CD14-positive monocyte (primary cell): ENCODE measurements at regions not wholly inside any gene's neighbourhood (a gene's known extent, or its start where the extent isn't known, plus 50 kb on each side); places are given as distances from the start of the nearest gene placed in this dataset.

Source experiments
- DNase-seq, 3 donors: peaks; one replicate each; pipeline ENCODE4 v3.0.0-alpha.2; 2011 to 2022
- H2AFZ ChIP-seq: 2 replicates; pipeline ENCODE4 v1.6.0; 2012; ENCODE audit warnings: mild to moderate bottlenecking, low read depth, low read length, inconsistent platforms; ENCODE audit not compliant: insufficient read depth, poor library complexity, severe bottlenecking
- H3K27ac ChIP-seq, 2 donors: 1 replicate in 1 of 2; 2 replicates in 1 of 2; pipeline ENCODE4 v1.5.1; 2012 to 2013; ENCODE audit warnings: low read length in 2 of 2, control low read depth in 1 of 2, inconsistent platforms in 1 of 2, low read depth in 1 of 2, mild to moderate bottlenecking in 1 of 2
- H3K27me3 ChIP-seq, 2 donors: one replicate each; pipeline versions ENCODE4 v1.6.0 to v1.6.1; 2011 to 2013; ENCODE audit warnings: low read length in 2 of 2; ENCODE audit not compliant: control insufficient read depth in 2 of 2, insufficient read depth in 2 of 2
- H3K36me3 ChIP-seq, 2 donors: replicated peaks in 1 of 2; 1 replicate in 1 of 2; 2 replicates in 1 of 2; pipeline versions ENCODE4 v1.5.1 to v1.6.1; 2012 to 2013; ENCODE audit warnings: low read length in 2 of 2, control low read depth in 1 of 2, inconsistent platforms in 1 of 2, mild to moderate bottlenecking in 1 of 2; ENCODE audit not compliant: insufficient read depth in 2 of 2, control insufficient read depth in 1 of 2
- H3K4me1 ChIP-seq, 2 donors: 1 replicate in 1 of 2; 2 replicates in 1 of 2; pipeline versions ENCODE4 v1.5.1 to v1.6.1; 2012 to 2013; ENCODE audit warnings: low read length in 2 of 2, control low read depth in 1 of 2, inconsistent platforms in 1 of 2, mild to moderate bottlenecking in 1 of 2, moderate library complexity in 1 of 2; ENCODE audit not compliant: insufficient read depth in 2 of 2, control insufficient read depth in 1 of 2
- H3K4me2 ChIP-seq: replicated peaks from 2 replicates; pipeline ENCODE3; 2012; ENCODE audit warnings: low read length, moderate library complexity, mild to moderate bottlenecking; ENCODE audit not compliant: poor library complexity, severe bottlenecking; ENCODE audit errors: extremely low read depth
- H3K4me3 ChIP-seq, 3 experiments: fragments of 200-600 bp in 1 of 3; sonication (generic) in 1 of 3; replicated peaks in 1 of 3; 1 replicate in 2 of 3; 2 replicates in 1 of 3; pipeline ENCODE4 v1.5.1; 2011 to 2013; ENCODE audit warnings: low read length in 3 of 3, mild to moderate bottlenecking in 3 of 3, control low read depth in 2 of 3, low read depth in 2 of 3, inconsistent platforms in 1 of 3, moderate library complexity in 1 of 3
- H3K79me2 ChIP-seq: 2 replicates; pipeline ENCODE4 v1.6.0; 2012; ENCODE audit warnings: mild to moderate bottlenecking, control low read depth, inconsistent platforms, low read length, moderate library complexity; ENCODE audit not compliant: insufficient read depth
- H3K9ac ChIP-seq: 2 replicates; pipeline ENCODE4 v1.6.0; 2017; ENCODE audit warnings: low read length, mild to moderate bottlenecking; ENCODE audit not compliant: insufficient read depth, poor library complexity, severe bottlenecking
- H3K9me3 ChIP-seq, 2 donors: replicated peaks in 1 of 2; 1 replicate in 1 of 2; 2 replicates in 1 of 2; pipeline versions ENCODE4 v1.5.1 to v1.6.1; 2012 to 2013; ENCODE audit warnings: low read length in 2 of 2, control low read depth in 1 of 2; ENCODE audit not compliant: control insufficient read depth in 1 of 2, insufficient read depth in 1 of 2
- H4K20me1 ChIP-seq: 2 replicates; pipeline ENCODE4 v1.6.0; 2012; ENCODE audit warnings: mild to moderate bottlenecking, low read length, control low read depth, moderate library complexity; ENCODE audit not compliant: insufficient read depth
- H3K27ac Mint-ChIP-seq, 7 donors: one replicate each; pipeline ENCODE4 v1.8.0; 2020; ENCODE audit warnings: mild to moderate bottlenecking in 7 of 7, mixed read lengths in 7 of 7, moderate library complexity in 6 of 7, inconsistent platforms in 2 of 7
- H3K27me3 Mint-ChIP-seq, 3 donors: one replicate each; pipeline ENCODE4 v1.8.0; 2021 to 2022; ENCODE audit warnings: low read depth in 3 of 3, mild to moderate bottlenecking in 3 of 3, mixed read lengths in 3 of 3, moderate library complexity in 3 of 3, inconsistent platforms in 1 of 3
- H3K36me3 Mint-ChIP-seq, 2 donors: one replicate each; pipeline ENCODE4 v1.8.0; 2020; ENCODE audit warnings: mixed read lengths in 2 of 2, inconsistent platforms in 1 of 2, mild to moderate bottlenecking in 1 of 2
- H3K4me1 Mint-ChIP-seq: one replicate; pipeline ENCODE4 v1.8.0; 2020; ENCODE audit warnings: mild to moderate bottlenecking, mixed read lengths
- H3K4me3 Mint-ChIP-seq, 2 donors: one replicate each; pipeline ENCODE4 v1.8.0; 2020; ENCODE audit warnings: mild to moderate bottlenecking in 2 of 2, mixed read lengths in 2 of 2, moderate library complexity in 1 of 2
- H3K9me3 Mint-ChIP-seq, 7 donors: one replicate each; pipeline ENCODE4 v1.8.0; 2020 to 2022; ENCODE audit warnings: mixed read lengths in 7 of 7, mild to moderate bottlenecking in 6 of 7, moderate library complexity in 6 of 7, inconsistent platforms in 2 of 7
- CTCF ChIP-seq: fragments of 200-600 bp; IDR thresholded peaks from one replicate; pipeline ENCODE4 v1.8.0; 2022; ENCODE audit warnings: antibody characterized with exemption, mild to moderate bottlenecking
- WGBS: methylation state at CpG from one replicate; pipeline ENCODE4 v1.1.5; 2013; ENCODE audit warnings: missing lambda C conversion rate; ENCODE audit not compliant: insufficient coverage; 5-methylcytosine and 5-hydroxymethylcytosine counted together
- intact Hi-C, 2 donors: fragments of 100-400 bp; cut with micrococcal nuclease; formaldehyde crosslinking; loops; one replicate each; pipeline versions ENCODE4 v1.15.0 to v1.15.1; 2023

- H3K9me3 ChIP-seq, result peaks cover 0 to 3% of the 10 kb centered on the region in 2 donors
- Mint-ChIP-seq H3K36me3 (no peaks in the 10 kb centered on the region), H3K27ac (no peak overlapping the region), H3K4me3 (no peak overlapping the region), H3K4me1 (peaks cover 29% of the 10 kb centered on the region), H3K27me3 (peaks cover 0 to 1% (median 0%) of the 10 kb centered on the region in 3 donors), H3K9me3 (peaks cover 0 to 10% (median 4%) of the 10 kb centered on the region in 7 donors)
- H3K36me3 ChIP-seq, result no peaks in the 10 kb centered on the region
- no peak overlapping the region for H3K4me2 ChIP-seq
- no peak for TF ChIP-seq CTCF
- H3K27me3 ChIP-seq, result no peaks in the 10 kb centered on the region
- H3K4me3 ChIP-seq, result no peak overlapping the region
- 94% methylated on average over 5 of the region's 6 CpGs for WGBS
- no peaks in the 10 kb centered on the region for H3K79me2 ChIP-seq
- no peak overlapping the region for H3K27ac ChIP-seq
- DNase-seq, result no peak
- H3K9ac ChIP-seq, result no peak overlapping the region
- no peak overlapping the region for H2AFZ ChIP-seq
- H4K20me1 ChIP-seq, result no peaks in the 10 kb centered on the region
- intact Hi-C loops, result no loop called here
- peaks cover 29 to 33% of the 10 kb centered on the region in 2 donors for H3K4me1 ChIP-seq
Measured at GRCh38 chr3:23111286-23111685, 91.8 kb upstream of the UBE2E2 start.

DNA sequence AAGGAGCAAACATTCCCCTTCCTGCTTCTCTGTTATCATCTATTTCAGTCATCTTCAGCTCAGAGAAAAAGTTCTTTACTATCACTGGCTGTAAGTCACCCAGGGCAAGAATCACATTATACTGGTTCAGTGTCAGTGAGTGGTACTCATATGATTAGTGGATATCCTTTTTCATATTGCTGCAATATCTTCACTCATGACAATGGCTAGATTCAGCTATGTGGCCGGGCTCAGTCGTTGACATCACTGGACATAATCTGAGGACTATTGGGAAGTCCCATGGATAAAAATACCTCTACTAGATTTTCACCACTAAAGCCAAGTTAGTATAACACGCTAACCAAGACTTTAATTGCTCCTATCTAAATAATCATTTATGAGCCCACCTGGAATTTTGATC is 91.3 kb upstream of the UBE2E2 start:
- H3K4me3 Mint-ChIP-seq, result no peak overlapping the region
- H3K27me3 Mint-ChIP-seq, result peaks cover 0 to 1% (median 0%) of the 10 kb centered on the region in 3 donors
- Histone ChIP-seq H3K79me2 (no peaks in the 10 kb centered on the region), H3K4me3 (no peak overlapping the region), H4K20me1 (no peaks in the 10 kb centered on the region), H3K27me3 (no peaks in the 10 kb centered on the region), H3K9ac (no peak overlapping the region), H3K4me2 (no peak overlapping the region), H3K36me3 (no peaks in the 10 kb centered on the region), H3K9me3 (peaks cover 0 to 3% of the 10 kb centered on the region in 2 donors), H3K4me1 (peaks cover 29 to 33% of the 10 kb centered on the region in 2 donors), H2AFZ (no peak overlapping the region), H3K27ac (no peak overlapping the region)
- H3K27ac Mint-ChIP-seq, result no peak overlapping the region
- TF ChIP-seq CTCF, result no peak
- intact Hi-C loops, result no loop called here
- WGBS, result no CpG with 5 or more reads among the region's 3 CpGs
- H3K36me3 Mint-ChIP-seq, result no peaks in the 10 kb centered on the region
- H3K9me3 Mint-ChIP-seq, result peaks cover 0 to 8% (median 4%) of the 10 kb centered on the region in 7 donors
- DNase-seq, result peak in 1 of 3 donors; percentile 12
- peaks cover 29% of the 10 kb centered on the region for H3K4me1 Mint-ChIP-seq
